Panc1 (cell line): ENCODE measurements at regions not wholly inside any gene's neighbourhood (a gene's known extent, or its start where the extent isn't known, plus 50 kb on each side); places are given as distances from the start of the nearest gene placed in this dataset.
A peak's percentile ranks its signal among the peaks of the same experiment; 100 is the strongest.

ENCODE experiments used
- ATAC-seq: fragments of 200-7000 bp; cut with Tn5 transposase; 2 replicates; pipeline ENCODE4 v1.9.1; 2020; ENCODE audit warnings: mild to moderate bottlenecking, moderate library complexity
- BruUV-seq: library from RNA; stranded (reverse); fragments of 400-500 nt; replicated peaks from 2 replicates; lab custom pipeline; 2021; lab: Mats Ljungman, UMichigan
- CTCF ChIA-PET: fragments of 300-600 bp; sonication (Branson Sonifier 250); formaldehyde crosslinking; loops from one replicate; lab custom pipeline; 2022; ENCODE audit warnings: antibody characterized with exemption; lab: Charles Lee
- POLR2A ChIA-PET: fragments of 300-600 bp; sonication (Branson Sonifier 250); formaldehyde crosslinking; loops from one replicate; lab custom pipeline; 2022; ENCODE audit warnings: antibody characterized with exemption; lab: Charles Lee
- DNase-seq: peaks from one replicate; pipeline ENCODE4 v3.0.0-alpha.2; 2010; ENCODE audit warnings: low read depth, low spot score
- H3K27ac ChIP-seq: 2 replicates; pipeline ENCODE4 v1.5.1; 2011; ENCODE audit warnings: mild to moderate bottlenecking, low read length, inconsistent platforms
- H3K27me3 ChIP-seq: fragments of 200-500 bp; sonication (Bioruptor generic); 2 replicates; pipeline ENCODE4 v1.6.0; 2014; ENCODE audit warnings: low read length, inconsistent platforms; ENCODE audit not compliant: control insufficient read depth, insufficient read depth
- H3K36me3 ChIP-seq: fragments of 200-500 bp; sonication (Bioruptor generic); 2 replicates; pipeline ENCODE4 v1.5.1; 2014; ENCODE audit warnings: inconsistent platforms, mild to moderate bottlenecking, low read length, moderate library complexity; ENCODE audit not compliant: control insufficient read depth, insufficient read depth
- H3K4me1 ChIP-seq: 2 replicates; pipeline ENCODE4 v1.5.1; 2011; ENCODE audit warnings: inconsistent platforms, mild to moderate bottlenecking, low read length, moderate library complexity; ENCODE audit not compliant: control insufficient read depth, insufficient read depth
- H3K4me3 ChIP-seq, 2 experiments: 2 replicates each; pipeline ENCODE4 v1.5.1; 2011 to 2012; ENCODE audit warnings: low read depth in 2 of 2, low read length in 2 of 2, mild to moderate bottlenecking in 2 of 2, inconsistent platforms in 1 of 2, moderate library complexity in 1 of 2
- H3K9me3 ChIP-seq: fragments of 200-500 bp; sonication (Bioruptor generic); 2 replicates; pipeline ENCODE4 v1.5.1; 2014; ENCODE audit warnings: low read depth, mild to moderate bottlenecking, inconsistent platforms, low read length, moderate library complexity; ENCODE audit not compliant: control insufficient read depth, insufficient read depth
- CTCF ChIP-seq: fragments of 450-650 bp; IDR thresholded peaks from 2 replicates; pipeline ENCODE4 v1.5.1; 2017; ENCODE audit warnings: mild to moderate bottlenecking
- POLR2AphosphoS5 ChIP-seq: IDR thresholded peaks from 2 replicates; pipeline ENCODE4 v1.6.1; 2012; ENCODE audit warnings: mild to moderate bottlenecking, low read depth, low read length, moderate library complexity
- REST ChIP-seq, 2 experiments: IDR thresholded peaks; 2 replicates each; pipeline ENCODE4 v1.6.1; 2011 to 2012; ENCODE audit warnings: low read depth in 2 of 2, control low read depth in 1 of 2, low read length in 1 of 2, mild to moderate bottlenecking in 1 of 2, moderate library complexity in 1 of 2; ENCODE audit not compliant: insufficient read depth in 1 of 2
- SIN3A ChIP-seq: IDR thresholded peaks from 2 replicates; pipeline ENCODE4 v1.6.1; 2012; ENCODE audit warnings: low read depth, mild to moderate bottlenecking, low read length, moderate library complexity, borderline replicate concordance; ENCODE audit not compliant: insufficient read depth
- TCF7L2 ChIP-seq: IDR thresholded peaks from 2 replicates; pipeline ENCODE4 v1.6.1; 2011; ENCODE audit warnings: mild to moderate bottlenecking, low read depth, low read length, inconsistent platforms
- in situ Hi-C: cut with HindIII; loops from 2 replicates; pipeline ENCODE4 v1.10.0; 2016; ENCODE audit warnings: low sequenced_read_pairs, low pct_unique_long_range_greater_than_20kb
- intact Hi-C: fragments of 100-400 bp; cut with micrococcal nuclease; formaldehyde crosslinking; loops from one replicate; pipeline ENCODE4 v1.10.0; 2022; ENCODE audit not compliant: unreplicated experiment

- no TSS peak for BruUV-seq
- Histone ChIP-seq H3K27me3 (no peaks in the 10 kb centered on the region), H3K9me3 (0 out of 2 replicates have a peak, but pooled peaks cover 3% of the 10 kb centered on the region), H3K4me1 (no peaks in the 10 kb centered on the region), H3K36me3 (no peaks in the 10 kb centered on the region), H3K4me3 (no peak overlapping the region), H3K27ac (no peak overlapping the region)
- CTCF ChIA-PET: no interaction called here
- DNase-seq (no peak), ATAC-seq (0 out of 2 replicates have a peak, but pooled peaks have one; percentile 48)
- TF ChIP-seq CTCF (peak; percentile 43; the same call in 1 of the 2 replicates), SIN3A (no peak)
- intact Hi-C loops (no loop called here), in situ Hi-C loops (no loop called here)
- POLR2A ChIA-PET: no interaction called here
Observed at GRCh38 chr6:135759831-135760230, 91.7 kb upstream of the PDE7B start.

- DNase-seq (no peak), ATAC-seq (no peak)
- Histone ChIP-seq H3K36me3 (no peaks in the 10 kb centered on the region), H3K27me3 (no peaks in the 10 kb centered on the region), H3K27ac (no peak overlapping the region), H3K4me3 (no peak overlapping the region), H3K9me3 (no peaks in the 10 kb centered on the region), H3K4me1 (no peaks in the 10 kb centered on the region)
- no TSS peak for BruUV-seq
- in situ Hi-C loops (no loop called here), intact Hi-C loops (no loop called here)
- TF ChIP-seq REST (IDR thresholded peaks at IDR 0.05; ENCODE audit: insufficient read depth in 1 of 2, low read depth in 2 of 2, low read length in 1 of 2) (no peak), CTCF (no peak), TCF7L2 (no peak)
- ChIA-PET POLR2A (no interaction called here), CTCF (no interaction called here)
Observed at GRCh38 chr6:135774006-135774405, 77.5 kb upstream of the PDE7B start.

- ATAC-seq: no peak
Observed at GRCh38 chr6:135779213-135779612, 72.3 kb upstream of the PDE7B start.

More at GRCh38 chr6:135779213-135779612, 72.3 kb upstream of the PDE7B start:
- TF ChIP-seq CTCF (no peak), SIN3A (no peak), REST (IDR thresholded peaks at IDR 0.05; ENCODE audit: insufficient read depth in 1 of 2, low read depth in 2 of 2, low read length in 1 of 2) (no peak), POLR2AphosphoS5 (no peak), TCF7L2 (no peak)
- no peaks in the 10 kb centered on the region for H3K27me3 ChIP-seq
- no peak for DNase-seq
- H3K4me3 ChIP-seq: no peak overlapping the region
- intact Hi-C loops (no loop called here), in situ Hi-C loops (no loop called here)
- H3K27ac ChIP-seq: no peak overlapping the region
- no peaks in the 10 kb centered on the region for H3K36me3 ChIP-seq
- no TSS peak for BruUV-seq
- H3K4me1 ChIP-seq: no peaks in the 10 kb centered on the region
- ChIA-PET POLR2A (no interaction called here), CTCF (no interaction called here)
- H3K9me3 ChIP-seq: no peaks in the 10 kb centered on the region
